Skeletal muscle cell (primary cell): ENCODE measurements at regions not wholly inside any gene's neighbourhood (a gene's known extent, or its start where the extent isn't known, plus 50 kb on each side); places are given as distances from the start of the nearest gene placed in this dataset.
"Not testable (repeated sequence)": the region's sequence is repeated elsewhere in the genome, so short reads cannot be mapped to it uniquely, and the experiment has no call there.

Source experiments
- DNase-seq: peaks from one replicate; pipeline ENCODE4 v3.0.0-alpha.2; 2010; ENCODE audit warnings: low read depth
- H3K4me3 ChIP-seq: 2 replicates; pipeline ENCODE4 v1.5.1; 2011; ENCODE audit warnings: low read depth, mild to moderate bottlenecking, control low read depth, low read length, moderate library complexity

- DNase-seq, result no peak
- no peak overlapping the region for H3K4me3 ChIP-seq
These were observed 312.7 kb upstream of the SGK1 start for GRCh38 chr6:134630508-134631121.

GRCh38 chr6:134628154-134628553, 310.2 kb upstream of the SGK1 start:
- H3K4me3 ChIP-seq, result no peak overlapping the region
- DNase-seq, result no peak

GRCh38 chr6:134627707-134628106, 309.8 kb upstream of the SGK1 start:
- DNase-seq, result no peak
- no peak overlapping the region for H3K4me3 ChIP-seq

GRCh38 chr6:134626589-134626988, 308.7 kb upstream of the SGK1 start:
- no peak for DNase-seq
- no peak overlapping the region for H3K4me3 ChIP-seq

GRCh38 chr6:134626086-134626485, 308.2 kb upstream of the SGK1 start:
- no peak overlapping the region for H3K4me3 ChIP-seq
- DNase-seq, result no peak

- H3K4me3 ChIP-seq, result no peak overlapping the region
These were observed 306.9 kb upstream of the SGK1 start for GRCh38 chr6:134624781-134625180.

GRCh38 chr6:134623401-134623800, 305.5 kb upstream of the SGK1 start:
- no peak for DNase-seq
- no peak overlapping the region for H3K4me3 ChIP-seq

More at GRCh38 chr6:134624781-134625180, 306.9 kb upstream of the SGK1 start:
- DNase-seq, result no peak

- no peak for DNase-seq
- no peak overlapping the region for H3K4me3 ChIP-seq
These were observed 304.7 kb upstream of the SGK1 start for GRCh38 chr6:134622382-134623173.

- DNase-seq, result no peak
- no peak overlapping the region for H3K4me3 ChIP-seq
These were observed 303.9 kb upstream of the SGK1 start for GRCh38 chr6:134621858-134622257.

GRCh38 chr6:134619789-134620188, 301.9 kb upstream of the SGK1 start:
- peak; percentile 52 for DNase-seq
- no peak overlapping the region for H3K4me3 ChIP-seq

GRCh38 chr6:134619077-134619476, 301.2 kb upstream of the SGK1 start:
- no peak overlapping the region for H3K4me3 ChIP-seq
- no peak for DNase-seq

GRCh38 chr6:134614606-134615485, 296.9 kb upstream of the SGK1 start:
- no peak for DNase-seq
- no peak overlapping the region for H3K4me3 ChIP-seq

- not testable (repeated sequence) for H3K4me3 ChIP-seq, DNase-seq
These were observed 294.2 kb upstream of the SGK1 start for GRCh38 chr6:134612128-134612527.

- H3K4me3 ChIP-seq, result no peak overlapping the region
- no peak for DNase-seq
These were observed 292.5 kb upstream of the SGK1 start for GRCh38 chr6:134610411-134610810.

- no peak overlapping the region for H3K4me3 ChIP-seq
- no peak for DNase-seq
These were observed 291.9 kb upstream of the SGK1 start for GRCh38 chr6:134609716-134610261.

GRCh38 chr6:134607411-134607810, 289.5 kb upstream of the SGK1 start:
- no peak overlapping the region for H3K4me3 ChIP-seq
- DNase-seq, result no peak

- DNase-seq, result no peak
- H3K4me3 ChIP-seq, result no peak overlapping the region
These were observed 287.1 kb upstream of the SGK1 start for GRCh38 chr6:134605034-134605433.

- no peak overlapping the region for H3K4me3 ChIP-seq
- DNase-seq, result no peak
These were observed 286.2 kb upstream of the SGK1 start for GRCh38 chr6:134604014-134604676.

GRCh38 chr6:134603561-134603960, 285.6 kb upstream of the SGK1 start:
- DNase-seq, result no peak
- no peak overlapping the region for H3K4me3 ChIP-seq
